GM19043 (cell line): ENCODE measurements at regions not wholly inside any gene's neighbourhood (a gene's known extent, or its start where the extent isn't known, plus 50 kb on each side); places are given as distances from the start of the nearest gene placed in this dataset.
A peak's percentile ranks its signal among the peaks of the same experiment; 100 is the strongest.

Source experiments
- ATAC-seq: cut with Tn5 transposase; IDR thresholded peaks from one replicate; pipeline ENCODE4 v1.9.1; 2021; ENCODE audit warnings: low read depth; ENCODE audit not compliant: unreplicated experiment

- no peak for ATAC-seq
Observed at GRCh38 chr6:163728442-163729126, 314.1 kb downstream of the QKI start.

DNA sequence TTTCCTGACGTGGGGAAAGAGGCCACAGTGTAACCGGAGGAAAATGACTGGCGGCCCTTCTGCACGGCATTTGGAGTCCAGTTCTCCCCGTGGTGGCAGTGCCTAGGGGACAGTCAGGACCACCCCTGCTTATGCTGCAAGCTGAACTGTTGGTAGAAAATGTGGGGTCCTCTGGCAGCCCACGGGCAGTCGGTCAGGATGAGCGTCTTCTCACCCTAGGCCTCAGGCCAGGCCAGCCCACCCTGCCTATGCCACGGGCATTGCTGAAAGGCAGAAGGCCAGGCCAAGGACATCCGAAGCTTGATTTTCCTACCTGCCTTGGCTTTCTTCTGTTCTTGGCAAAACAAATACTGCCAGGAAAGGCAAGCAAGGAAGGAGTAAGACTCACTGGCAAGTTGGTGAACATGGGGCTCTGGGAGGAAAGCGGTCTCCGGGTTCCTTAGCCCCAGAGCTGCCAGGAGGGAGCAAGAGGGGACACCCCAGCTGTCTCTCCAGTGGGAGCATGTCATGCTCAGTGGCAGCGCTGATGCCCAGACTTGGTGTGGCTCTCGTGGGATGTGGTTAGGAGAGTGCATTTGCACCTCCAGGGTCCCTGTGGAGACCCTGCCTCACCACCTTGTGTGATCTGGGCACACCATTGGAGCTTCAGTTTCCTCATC, 311.6 kb downstream of the QKI start:
- no peak for ATAC-seq

- ATAC-seq, result no peak
Observed at GRCh38 chr6:163725008-163725941, 310.8 kb downstream of the QKI start.

- no peak for ATAC-seq
Observed at GRCh38 chr6:163724196-163724595, 309.7 kb downstream of the QKI start.

DNA sequence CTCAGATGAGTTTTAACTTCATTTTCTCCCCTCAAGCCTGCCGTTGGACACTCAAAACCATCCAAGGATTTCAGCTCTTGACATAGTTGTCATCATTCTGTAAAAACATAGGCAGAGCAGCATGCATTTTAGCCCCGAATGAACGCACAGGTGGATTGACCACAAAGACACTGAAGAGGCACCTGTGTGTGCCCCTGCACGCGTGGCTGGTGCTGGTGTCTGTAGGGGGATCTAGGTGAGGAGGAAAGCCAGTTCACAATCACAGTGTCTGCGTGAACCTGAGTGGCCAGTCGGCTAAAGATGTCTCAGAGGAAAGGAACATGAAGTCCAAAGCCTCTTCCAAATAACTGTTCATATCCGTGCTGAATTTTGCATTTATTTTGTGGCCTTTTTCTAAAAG, 309.2 kb downstream of the QKI start:
- ATAC-seq, result no peak

DNA sequence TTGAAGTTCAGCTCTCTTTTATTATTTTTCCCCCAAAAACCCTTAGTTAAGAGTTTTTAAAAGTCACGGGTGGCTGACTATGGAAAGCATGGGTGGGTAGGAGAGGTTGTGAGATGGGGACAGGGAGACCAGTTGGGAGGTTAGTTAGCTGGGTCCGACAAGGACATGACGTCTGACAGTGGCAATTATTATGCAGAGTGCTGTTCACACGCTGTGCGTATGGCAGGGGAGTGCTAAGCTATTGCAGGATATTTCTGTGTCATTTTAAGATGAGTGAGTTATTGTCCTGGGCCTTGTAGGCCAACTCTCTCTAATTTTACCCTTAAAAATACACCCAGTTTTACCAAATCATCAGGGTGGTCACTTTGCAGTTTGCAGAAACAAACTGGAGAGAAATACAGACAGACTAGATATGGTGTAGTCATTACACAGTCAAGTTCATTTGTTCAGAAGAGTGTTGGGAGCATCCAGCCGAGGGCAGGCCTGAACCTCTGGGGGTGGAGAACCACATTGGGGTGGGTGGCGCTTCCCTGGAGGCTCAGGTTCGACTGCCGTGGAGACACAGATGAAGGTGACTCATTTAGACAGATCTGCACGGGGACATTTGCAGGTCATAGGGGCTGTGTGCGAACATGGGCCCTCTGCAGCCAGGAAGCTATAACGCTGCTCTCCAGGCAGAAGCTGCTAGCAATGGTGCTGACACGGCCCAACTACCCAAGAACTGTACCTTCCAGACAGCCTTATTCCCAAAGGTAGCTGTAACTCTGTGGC, 307.6 kb downstream of the QKI start:
- ATAC-seq, result no peak

- no peak for ATAC-seq
Observed at GRCh38 chr6:163721435-163721834, 306.9 kb downstream of the QKI start.

DNA sequence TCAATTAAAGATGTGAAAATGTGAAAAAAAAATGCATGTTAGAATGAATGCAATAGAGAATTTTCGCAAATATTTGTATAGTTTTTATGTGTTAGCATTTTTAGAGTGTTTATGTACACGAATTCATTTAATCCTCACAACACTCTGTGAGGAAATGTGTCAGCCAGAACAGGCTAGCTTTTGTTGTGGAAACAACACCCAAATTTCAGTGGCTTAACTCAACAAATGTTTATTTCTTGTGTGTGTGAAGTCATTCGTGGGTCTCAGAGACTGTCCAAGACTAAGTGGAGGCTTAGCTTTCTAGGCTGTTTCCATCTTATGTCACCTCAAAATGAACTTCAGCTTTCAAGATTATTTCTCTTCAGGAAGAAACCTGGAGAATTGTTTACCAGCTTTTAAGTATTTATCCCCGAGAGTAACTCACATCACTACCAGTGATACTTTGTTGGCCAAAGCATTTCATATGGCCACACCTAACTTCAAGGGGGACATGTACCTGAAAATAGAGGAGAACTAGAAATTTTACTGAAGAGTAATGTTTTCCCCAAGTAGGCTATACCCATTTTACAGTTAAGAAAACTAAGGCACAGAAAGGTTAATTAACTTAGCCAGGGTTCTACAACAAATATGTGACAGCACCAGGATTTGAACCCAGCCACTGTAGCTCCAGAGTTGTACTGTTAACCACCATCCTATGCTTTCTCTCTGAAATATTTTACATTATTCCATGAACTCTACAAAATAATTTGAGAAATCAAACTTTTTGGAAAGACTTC, 306.1 kb downstream of the QKI start:
- no peak for ATAC-seq

DNA sequence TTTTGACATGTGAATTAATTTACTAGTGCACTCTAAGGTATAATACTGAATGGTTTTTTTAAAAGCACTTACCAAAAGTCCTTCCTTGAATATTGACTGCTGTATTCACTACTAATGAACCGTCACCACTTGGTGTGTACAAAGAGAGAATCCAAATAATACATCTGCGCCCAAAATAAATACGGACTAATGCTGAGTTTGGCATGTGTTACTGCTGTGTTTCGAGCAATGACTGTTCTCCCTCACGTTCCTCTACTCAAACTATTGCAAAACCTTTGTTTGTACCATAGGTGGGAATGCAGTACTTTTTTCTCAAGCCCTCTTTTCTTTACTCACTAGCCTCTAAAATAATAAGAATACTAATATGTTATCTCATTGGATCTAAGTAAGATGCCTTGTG, 305.5 kb downstream of the QKI start:
- no peak for ATAC-seq

DNA sequence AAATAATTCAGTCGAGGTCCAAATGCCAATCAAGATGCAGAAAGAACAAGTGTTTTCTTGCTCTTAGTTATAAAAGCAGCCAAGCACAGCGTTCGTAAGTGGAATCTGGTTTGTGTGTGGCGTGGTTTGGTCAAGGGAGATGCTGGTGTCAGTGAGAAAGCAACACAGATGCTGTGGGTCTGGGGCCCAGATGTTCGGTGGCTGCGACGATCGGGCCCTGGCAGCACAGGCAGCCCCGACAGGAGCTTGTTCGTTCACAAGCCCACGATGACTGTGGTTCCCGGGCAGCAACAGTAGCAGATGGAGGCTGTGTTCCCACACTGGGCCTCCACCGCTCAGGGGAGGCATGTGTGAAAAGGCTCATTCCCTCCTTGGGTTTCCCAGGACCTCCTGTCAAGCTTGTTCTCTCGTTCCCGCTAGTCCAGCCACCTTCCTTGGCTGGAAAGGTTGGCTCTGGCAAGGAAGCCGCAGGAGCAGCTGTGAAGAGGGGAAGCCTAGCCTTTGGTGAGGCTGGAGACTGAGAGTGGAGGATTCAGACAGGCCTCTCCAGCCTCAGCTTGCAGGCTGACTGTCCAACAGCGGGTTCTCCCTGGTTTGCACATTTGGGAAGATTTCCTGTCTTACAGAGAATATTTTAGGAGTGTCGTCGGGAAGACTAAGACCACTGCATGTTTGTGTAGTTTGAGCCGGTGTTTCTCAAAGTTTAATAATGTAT, 304.7 kb downstream of the QKI start:
- ATAC-seq, result no peak

DNA sequence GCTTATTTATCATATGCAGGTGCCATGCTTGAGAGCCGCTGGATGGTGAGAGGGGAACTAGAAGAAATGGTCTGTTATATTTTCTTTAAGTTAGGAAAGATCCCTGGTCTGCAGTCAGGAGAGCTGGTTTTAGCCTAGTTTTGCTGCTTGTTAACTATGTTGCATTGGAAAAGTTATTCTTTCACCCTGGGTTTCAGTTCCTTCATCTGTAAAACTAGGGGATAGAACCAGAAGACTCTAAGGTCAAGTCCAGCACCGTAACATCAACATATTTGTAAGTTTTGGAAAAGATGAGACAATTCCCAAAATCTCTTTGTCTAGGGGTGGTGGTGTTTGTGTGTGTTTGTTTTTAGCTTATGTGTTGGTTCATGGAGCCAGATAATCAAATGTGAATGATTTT, 304.0 kb downstream of the QKI start:
- no peak for ATAC-seq

GRCh38 chr6:163717106-163717764, 302.7 kb downstream of the QKI start:
- ATAC-seq, result no peak

GRCh38 chr6:163716690-163717089, 302.2 kb downstream of the QKI start:
- no peak for ATAC-seq

DNA sequence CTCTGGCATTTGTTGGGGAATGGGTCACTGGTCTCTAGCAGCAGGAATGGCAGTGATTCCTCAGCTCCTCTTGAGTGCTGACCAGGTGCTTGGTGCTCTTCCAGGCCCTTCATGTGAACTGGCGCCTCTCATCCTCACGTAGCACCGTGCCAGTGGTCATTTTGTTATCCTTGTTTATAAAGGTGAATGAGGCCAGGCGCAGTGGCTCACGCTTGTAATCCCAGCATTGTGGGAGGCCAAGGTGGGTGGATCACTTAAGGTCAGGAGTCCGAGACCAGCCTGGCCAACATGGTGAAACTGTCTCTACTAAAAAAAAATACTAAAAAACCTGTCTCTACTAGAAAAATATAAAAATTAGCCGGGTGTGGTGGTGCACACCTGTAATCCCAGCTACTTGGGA, 301.3 kb downstream of the QKI start:
- ATAC-seq, result no peak

DNA sequence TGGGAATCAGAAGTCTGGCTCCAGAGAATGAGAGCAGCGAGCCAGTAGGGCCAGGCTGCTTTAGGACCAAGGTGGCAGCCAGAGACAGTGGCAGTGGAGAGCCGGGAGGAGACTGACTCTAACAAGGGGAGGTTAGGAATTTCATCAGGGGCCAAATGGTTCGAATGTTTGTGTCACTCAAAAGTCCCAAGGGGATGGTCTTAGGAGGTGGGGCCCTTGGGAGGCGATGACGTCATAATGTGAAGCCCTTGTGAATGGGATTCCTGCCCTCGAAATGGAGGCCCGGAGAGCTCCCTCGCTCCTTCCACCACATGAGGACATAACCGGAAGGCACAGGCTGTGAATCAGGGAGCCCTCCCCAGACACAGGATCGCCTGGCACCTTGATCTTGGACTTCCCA, 299.7 kb downstream of the QKI start:
- no peak for ATAC-seq

DNA sequence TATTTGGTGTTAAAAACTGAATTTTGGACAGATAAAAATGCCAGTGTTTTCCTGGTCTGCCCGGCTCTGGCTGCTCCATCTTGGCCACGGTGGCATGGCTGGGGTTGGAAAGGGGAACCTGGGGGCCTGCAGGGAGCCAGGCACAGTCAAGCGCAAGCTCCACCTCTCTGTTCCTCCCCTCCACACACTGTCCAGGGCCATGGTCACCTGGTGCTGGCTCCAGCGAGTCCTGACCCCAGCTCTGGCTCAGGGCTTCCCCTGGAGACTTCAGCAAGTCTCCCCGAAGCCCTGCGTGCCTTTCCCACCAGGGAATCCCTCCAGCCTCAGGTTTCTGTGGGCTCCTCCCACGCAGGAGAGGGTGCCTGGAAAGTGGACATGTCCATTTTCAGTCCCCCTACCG, 298.5 kb downstream of the QKI start:
- ATAC-seq, result no peak

- ATAC-seq, result no peak
Observed at GRCh38 chr6:163712566-163712961, 298.0 kb downstream of the QKI start.

DNA sequence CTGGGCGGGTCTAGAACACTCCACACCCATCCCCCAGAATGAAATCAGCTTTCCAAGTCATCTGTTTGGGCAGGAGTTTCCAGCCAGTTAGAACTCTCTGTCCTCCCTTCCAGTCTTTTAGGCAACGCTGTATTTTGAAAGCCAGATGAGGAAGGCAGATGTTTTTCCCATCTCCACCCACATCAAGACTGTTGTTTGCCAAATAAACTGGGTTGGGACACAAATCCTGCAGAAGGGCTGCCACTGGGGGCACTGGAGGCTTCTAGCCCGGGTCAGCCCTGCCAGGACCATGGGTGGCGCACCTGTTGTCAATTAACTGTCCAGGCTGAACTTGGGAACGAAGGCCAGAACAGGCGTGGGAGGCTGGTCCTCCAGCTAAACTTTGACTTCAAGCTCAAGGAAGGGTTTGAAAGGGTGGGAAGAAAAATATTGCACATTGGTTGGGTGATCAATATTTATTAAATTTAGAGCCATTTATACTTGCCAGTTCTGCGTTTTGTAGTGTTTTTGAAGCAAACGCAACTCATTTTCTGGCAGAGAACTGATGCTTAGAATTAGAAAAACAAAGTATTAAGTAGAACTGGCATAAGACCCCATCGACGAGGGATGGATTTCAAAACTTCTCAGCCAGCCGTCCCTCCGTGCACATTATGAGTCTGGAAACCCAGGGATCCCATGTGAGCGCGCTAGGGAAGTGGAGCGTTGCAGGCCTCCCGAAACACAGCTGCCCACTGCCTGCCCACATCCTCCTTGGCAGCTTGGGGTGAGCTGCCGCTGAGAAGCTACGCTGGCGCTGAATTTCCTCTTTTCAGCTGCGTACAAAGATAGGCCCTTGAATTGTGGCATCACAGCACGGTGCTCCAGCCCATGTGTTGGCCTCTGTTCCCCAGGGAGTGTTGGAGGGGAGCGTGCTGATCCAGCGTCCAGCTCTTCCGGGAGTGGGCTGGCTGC, 297.4 kb downstream of the QKI start:
- peak; percentile 33 for ATAC-seq
